ENCODE measurements at regions not wholly inside any gene's neighbourhood (a gene's known extent, or its start where the extent isn't known, plus 50 kb on each side); places are given as distances from the start of the nearest gene placed in this dataset.

DNA sequence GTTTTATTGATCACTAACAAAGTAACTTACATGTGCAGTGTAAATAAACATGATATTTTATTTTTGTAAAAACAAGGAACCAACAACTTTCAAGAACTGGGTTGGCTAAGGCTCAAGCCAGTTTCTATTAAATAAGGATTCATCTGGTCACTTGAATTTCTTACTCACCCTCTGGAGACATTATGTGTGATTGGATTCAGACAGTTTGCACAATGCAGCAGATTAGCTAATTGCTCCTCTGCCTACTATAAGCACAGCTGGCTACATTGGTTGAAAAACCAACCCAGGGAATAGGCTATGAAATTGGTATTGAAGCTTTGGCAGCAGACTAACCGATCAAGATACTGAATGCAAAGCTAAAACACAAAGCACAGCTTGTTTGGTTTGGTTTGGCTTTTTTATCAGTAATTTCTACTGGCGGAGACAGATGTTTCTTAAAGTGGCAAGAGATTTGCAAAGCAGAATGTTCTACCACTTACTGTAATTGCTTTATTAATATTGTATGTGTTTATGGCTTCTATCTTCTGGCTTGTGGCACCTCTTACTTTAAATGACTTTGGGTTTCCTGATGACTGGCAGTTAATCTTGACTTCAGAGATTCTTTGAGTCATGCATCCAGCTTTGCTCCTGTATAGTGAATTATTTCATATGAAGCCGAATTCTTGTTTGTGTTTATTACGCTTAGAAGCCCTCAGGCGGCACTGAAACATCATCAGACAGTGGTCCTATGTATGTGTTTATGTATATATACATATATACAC lies 231.5 kb downstream of the MPDZ start:
- TF ChIP-seq, protein P1, sequence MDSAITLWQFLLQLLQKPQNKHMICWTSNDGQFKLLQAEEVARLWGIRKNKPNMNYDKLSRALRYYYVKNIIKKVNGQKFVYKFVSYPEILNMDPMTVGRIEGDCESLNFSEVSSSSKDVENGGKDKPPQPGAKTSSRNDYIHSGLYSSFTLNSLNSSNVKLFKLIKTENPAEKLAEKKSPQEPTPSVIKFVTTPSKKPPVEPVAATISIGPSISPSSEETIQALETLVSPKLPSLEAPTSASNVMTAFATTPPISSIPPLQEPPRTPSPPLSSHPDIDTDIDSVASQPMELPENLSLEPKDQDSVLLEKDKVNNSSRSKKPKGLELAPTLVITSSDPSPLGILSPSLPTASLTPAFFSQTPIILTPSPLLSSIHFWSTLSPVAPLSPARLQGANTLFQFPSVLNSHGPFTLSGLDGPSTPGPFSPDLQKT (IDR thresholded peaks at IDR 0.05; ENCODE audit: borderline replicate concordance, low read depth, low read length): no peak
- TF ChIP-seq ZNF175 (tag by site-specific recombination; IDR thresholded peaks at IDR 0.05) (no peak), ZBTB7A (tag by site-specific recombination; IDR thresholded peaks at IDR 0.05; ENCODE audit: low read depth) (no peak)
- TF ChIP-seq, protein P2, sequence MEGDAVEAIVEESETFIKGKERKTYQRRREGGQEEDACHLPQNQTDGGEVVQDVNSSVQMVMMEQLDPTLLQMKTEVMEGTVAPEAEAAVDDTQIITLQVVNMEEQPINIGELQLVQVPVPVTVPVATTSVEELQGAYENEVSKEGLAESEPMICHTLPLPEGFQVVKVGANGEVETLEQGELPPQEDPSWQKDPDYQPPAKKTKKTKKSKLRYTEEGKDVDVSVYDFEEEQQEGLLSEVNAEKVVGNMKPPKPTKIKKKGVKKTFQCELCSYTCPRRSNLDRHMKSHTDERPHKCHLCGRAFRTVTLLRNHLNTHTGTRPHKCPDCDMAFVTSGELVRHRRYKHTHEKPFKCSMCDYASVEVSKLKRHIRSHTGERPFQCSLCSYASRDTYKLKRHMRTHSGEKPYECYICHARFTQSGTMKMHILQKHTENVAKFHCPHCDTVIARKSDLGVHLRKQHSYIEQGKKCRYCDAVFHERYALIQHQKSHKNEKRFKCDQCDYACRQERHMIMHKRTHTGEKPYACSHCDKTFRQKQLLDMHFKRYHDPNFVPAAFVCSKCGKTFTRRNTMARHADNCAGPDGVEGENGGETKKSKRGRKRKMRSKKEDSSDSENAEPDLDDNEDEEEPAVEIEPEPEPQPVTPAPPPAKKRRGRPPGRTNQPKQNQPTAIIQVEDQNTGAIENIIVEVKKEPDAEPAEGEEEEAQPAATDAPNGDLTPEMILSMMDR (tag by site-specific recombination; IDR thresholded peaks at IDR 0.05): no peak
